Keratinocyte (primary cell): ENCODE measurements at regions not wholly inside any gene's neighbourhood (a gene's known extent, or its start where the extent isn't known, plus 50 kb on each side); places are given as distances from the start of the nearest gene placed in this dataset.

Source experiments
- DNase-seq: peaks from one replicate; pipeline ENCODE4 v3.0.0-alpha.2; 2011; ENCODE audit warnings: low read depth, missing footprints, low spot score
- FAIRE-seq: peaks from 2 replicates; lab custom pipeline; 2011; peaks lifted over from hg19 to GRCh38; lab: Jason Lieb, UNC
- H2AFZ ChIP-seq: 2 replicates; pipeline ENCODE4 v1.6.0; 2012; ENCODE audit warnings: low read length, control low read depth, inconsistent platforms; ENCODE audit not compliant: control insufficient read depth
- H3K27ac ChIP-seq: 2 replicates; pipeline ENCODE4 v1.5.1; 2011; ENCODE audit warnings: low read length; ENCODE audit not compliant: control insufficient read depth, insufficient read depth
- H3K27me3 ChIP-seq: 3 replicates; pipeline ENCODE4 v1.6.0; 2011; ENCODE audit warnings: low read length; ENCODE audit not compliant: control insufficient read depth, insufficient read depth; ENCODE audit errors: extremely low read depth
- H3K36me3 ChIP-seq, 2 experiments: 2 replicates in 1 of 2; 3 replicates in 1 of 2; pipeline ENCODE4 v1.5.1; 2011; ENCODE audit warnings: low read length in 2 of 2, mild to moderate bottlenecking in 1 of 2; ENCODE audit not compliant: control insufficient read depth in 2 of 2, insufficient read depth in 2 of 2; ENCODE audit errors: extremely low read depth in 1 of 2
- H3K4me1 ChIP-seq: 3 replicates; pipeline ENCODE4 v1.5.1; 2011; ENCODE audit warnings: low read length; ENCODE audit not compliant: control insufficient read depth, insufficient read depth; ENCODE audit errors: extremely low read depth
- H3K4me2 ChIP-seq: 3 replicates; pipeline ENCODE4 v1.6.0; 2011; ENCODE audit warnings: low read depth, low read length; ENCODE audit not compliant: control insufficient read depth, insufficient read depth; ENCODE audit errors: extremely low read depth
- H3K4me3 ChIP-seq, 3 experiments: fragments of 200-600 bp in 1 of 3; sonication (generic) in 1 of 3; 2 replicates in 2 of 3; 3 replicates in 1 of 3; pipeline ENCODE4 v1.5.1; 2011 to 2016; ENCODE audit warnings: low read length in 3 of 3, mild to moderate bottlenecking in 3 of 3, control low read depth in 2 of 3, inconsistent platforms in 1 of 3, low read depth in 1 of 3, mixed read lengths in 1 of 3, mixed run types in 1 of 3, moderate library complexity in 1 of 3; ENCODE audit not compliant: control insufficient read depth in 2 of 3, insufficient read depth in 2 of 3; ENCODE audit errors: extremely low read depth in 1 of 3
- H3K79me2 ChIP-seq: 2 replicates; pipeline ENCODE4 v1.6.0; 2012; ENCODE audit warnings: low read length; ENCODE audit not compliant: control insufficient read depth, insufficient read depth
- H3K9ac ChIP-seq: 3 replicates; pipeline ENCODE4 v1.6.0; 2011; ENCODE audit warnings: low read length; ENCODE audit not compliant: control insufficient read depth, insufficient read depth; ENCODE audit errors: extremely low read depth
- H3K9me1 ChIP-seq: 3 replicates; pipeline ENCODE4 v1.6.0; 2011; ENCODE audit warnings: low read length; ENCODE audit not compliant: control insufficient read depth, insufficient read depth; ENCODE audit errors: extremely low read depth
- H3K9me3 ChIP-seq: 2 replicates; pipeline ENCODE4 v1.5.1; 2012; ENCODE audit warnings: low read depth, low read length; ENCODE audit not compliant: control insufficient read depth
- H4K20me1 ChIP-seq: 3 replicates; pipeline ENCODE4 v1.6.0; 2011; ENCODE audit warnings: low read length; ENCODE audit not compliant: control insufficient read depth, insufficient read depth; ENCODE audit errors: extremely low read depth
- EZH2 ChIP-seq: IDR thresholded peaks from one replicate; pipeline ENCODE4 v1.6.1; 2012; ENCODE audit warnings: inconsistent platforms, mild to moderate bottlenecking, low read length, moderate library complexity
- dilution Hi-C: fragments of 300-500 bp; cut with MboI; formaldehyde crosslinking; loops from one replicate; pipeline ENCODE4 v1.7.0; 2020; ENCODE audit warnings: low sequenced_read_pairs; ENCODE audit not compliant: extremely low pct_ligation_motif_present
- TF ChIP-seq, protein P1 (sequence below), 3 experiments: IDR thresholded peaks in 1 of 3; conservative IDR thresholded peaks in 1 of 3; optimal IDR thresholded peaks in 1 of 3; 2 replicates in 2 of 3; 3 replicates in 1 of 3; pipeline versions ENCODE3 to v1.5.1; 2011; ENCODE audit warnings: low read length in 3 of 3, mild to moderate bottlenecking in 3 of 3, moderate library complexity in 2 of 3, control low read depth in 1 of 3, inconsistent platforms in 1 of 3; ENCODE audit not compliant: insufficient read depth in 2 of 3; ENCODE audit errors: extremely low read depth in 1 of 3

DNA sequence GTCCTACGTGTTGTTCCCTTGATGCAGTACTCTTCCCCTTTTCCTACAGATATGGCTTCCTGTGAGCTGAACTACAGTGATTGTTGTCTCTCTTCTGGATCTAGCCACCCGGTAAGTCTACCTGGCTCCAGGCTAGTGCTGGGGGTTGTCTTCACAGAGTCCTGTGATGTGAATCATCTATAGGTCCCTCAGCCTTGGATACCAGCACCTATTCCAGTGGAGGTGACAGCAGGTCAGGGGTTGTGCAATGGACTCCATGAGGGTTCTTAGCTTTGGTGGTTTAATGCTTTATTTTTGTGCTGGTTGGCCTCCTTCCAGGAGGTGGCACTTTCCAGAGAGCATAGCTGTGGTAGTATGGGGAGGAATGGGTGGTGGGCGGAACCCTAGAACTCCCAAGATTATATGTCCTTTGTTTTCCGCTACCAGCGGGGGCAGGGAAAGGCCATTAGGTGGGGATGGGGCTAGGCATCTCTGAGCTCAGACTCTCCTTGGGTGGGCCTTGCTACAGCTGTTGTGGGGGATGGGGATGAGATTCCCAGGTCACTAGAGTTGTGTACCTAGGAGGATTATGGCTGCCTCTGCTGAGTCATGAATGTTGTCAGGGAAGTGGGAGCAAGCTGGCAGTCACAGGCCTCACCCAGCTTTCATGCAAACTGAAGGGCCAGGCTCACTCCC, 121.4 kb upstream of the ANKRD50 start:
- H3K4me2 ChIP-seq = no peak overlapping the region
- H3K9me1 ChIP-seq = no peaks in the 10 kb centered on the region
- H3K79me2 ChIP-seq = no peaks in the 10 kb centered on the region
- dilution Hi-C loops = no loop called here
- no peaks in the 10 kb centered on the region for H3K27me3 ChIP-seq
- H4K20me1 ChIP-seq = no peaks in the 10 kb centered on the region
- no peaks in the 10 kb centered on the region for H3K9me3 ChIP-seq
- H3K9ac ChIP-seq = no peak overlapping the region
- H2AFZ ChIP-seq = no peak overlapping the region
- TF ChIP-seq, protein P1, sequence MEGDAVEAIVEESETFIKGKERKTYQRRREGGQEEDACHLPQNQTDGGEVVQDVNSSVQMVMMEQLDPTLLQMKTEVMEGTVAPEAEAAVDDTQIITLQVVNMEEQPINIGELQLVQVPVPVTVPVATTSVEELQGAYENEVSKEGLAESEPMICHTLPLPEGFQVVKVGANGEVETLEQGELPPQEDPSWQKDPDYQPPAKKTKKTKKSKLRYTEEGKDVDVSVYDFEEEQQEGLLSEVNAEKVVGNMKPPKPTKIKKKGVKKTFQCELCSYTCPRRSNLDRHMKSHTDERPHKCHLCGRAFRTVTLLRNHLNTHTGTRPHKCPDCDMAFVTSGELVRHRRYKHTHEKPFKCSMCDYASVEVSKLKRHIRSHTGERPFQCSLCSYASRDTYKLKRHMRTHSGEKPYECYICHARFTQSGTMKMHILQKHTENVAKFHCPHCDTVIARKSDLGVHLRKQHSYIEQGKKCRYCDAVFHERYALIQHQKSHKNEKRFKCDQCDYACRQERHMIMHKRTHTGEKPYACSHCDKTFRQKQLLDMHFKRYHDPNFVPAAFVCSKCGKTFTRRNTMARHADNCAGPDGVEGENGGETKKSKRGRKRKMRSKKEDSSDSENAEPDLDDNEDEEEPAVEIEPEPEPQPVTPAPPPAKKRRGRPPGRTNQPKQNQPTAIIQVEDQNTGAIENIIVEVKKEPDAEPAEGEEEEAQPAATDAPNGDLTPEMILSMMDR (optimal IDR thresholded peaks at IDR 0.05 in 1 of 3, IDR thresholded peaks at IDR 0.05 in 1 of 3, conservative IDR thresholded peaks at IDR 0.05 in 1 of 3; ENCODE audit: extremely low read depth in 1 of 3, insufficient read depth in 2 of 3, low read length in 3 of 3) = no peak
- no peak for TF ChIP-seq EZH2
- DNase-seq (no peak), FAIRE-seq (no peak)
- no peak overlapping the region for H3K27ac ChIP-seq
- no peaks in the 10 kb centered on the region for H3K36me3 ChIP-seq
- no peak overlapping the region for H3K4me3 ChIP-seq
- no peaks in the 10 kb centered on the region for H3K4me1 ChIP-seq

DNA sequence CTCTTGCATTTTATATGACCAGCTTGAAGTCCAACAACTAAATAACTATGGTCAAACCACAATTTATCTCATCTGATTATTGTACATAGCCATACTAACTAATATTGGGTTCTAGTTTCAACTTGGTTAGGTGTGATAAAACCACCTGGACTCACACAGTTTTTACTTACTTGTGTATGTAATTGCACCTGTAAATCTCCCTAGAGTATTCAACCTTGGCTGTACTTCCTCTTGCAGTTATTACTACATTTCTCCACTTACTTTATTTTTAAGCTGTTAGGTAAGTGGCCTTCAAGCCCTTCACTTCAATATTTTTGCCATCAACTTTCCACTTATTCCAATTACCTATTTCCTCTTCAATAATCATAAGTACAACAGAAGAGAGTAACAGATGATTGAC, 115.8 kb upstream of the ANKRD50 start:
- Histone ChIP-seq H3K27me3 (no peaks in the 10 kb centered on the region), H3K36me3 (no peaks in the 10 kb centered on the region), H3K79me2 (no peaks in the 10 kb centered on the region), H3K4me3 (no peak overlapping the region), H3K9me1 (no peaks in the 10 kb centered on the region), H3K27ac (no peak overlapping the region), H3K4me1 (no peaks in the 10 kb centered on the region), H2AFZ (no peak overlapping the region), H3K9ac (no peak overlapping the region), H3K9me3 (no peaks in the 10 kb centered on the region), H4K20me1 (no peaks in the 10 kb centered on the region), H3K4me2 (no peak overlapping the region)
- no peak for FAIRE-seq
- DNase-seq = no peak
- dilution Hi-C loops = no loop called here
- TF ChIP-seq EZH2 = no peak
- TF ChIP-seq, protein P1 (optimal IDR thresholded peaks at IDR 0.05 in 1 of 3, IDR thresholded peaks at IDR 0.05 in 1 of 3, conservative IDR thresholded peaks at IDR 0.05 in 1 of 3; ENCODE audit: extremely low read depth in 1 of 3, insufficient read depth in 2 of 3, low read length in 3 of 3) = no peak
